ENCODE measurements at regions not wholly inside any gene's neighbourhood (a gene's known extent, or its start where the extent isn't known, plus 50 kb on each side); places are given as distances from the start of the nearest gene placed in this dataset.
"Not testable (repeated sequence)": the region's sequence is repeated elsewhere in the genome, so short reads cannot be mapped to it uniquely, and the experiment has no call there.

DNA sequence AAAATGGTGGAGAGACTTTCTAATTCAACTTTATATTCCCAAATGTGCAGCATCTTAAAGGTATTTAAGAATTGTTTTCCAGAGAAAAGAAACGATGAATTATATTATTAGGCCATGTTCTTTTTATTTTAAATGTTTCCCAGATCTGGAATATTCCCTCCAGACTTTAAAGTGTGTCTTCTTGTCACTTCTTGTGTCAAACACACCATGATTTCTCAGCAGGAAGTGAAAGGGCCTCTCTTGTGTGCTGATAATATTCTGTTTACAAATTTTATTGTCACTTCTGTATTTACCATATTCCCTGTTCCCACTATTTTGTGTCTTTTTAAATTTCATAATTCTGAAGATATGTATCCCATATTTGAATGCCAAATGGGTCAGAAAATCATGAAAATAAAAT, 455.0 kb upstream of the FLRT2 start:
- no peak overlapping the region for H3K27ac ChIP-seq (ENCODE audit: low read depth, low read length)
- no peak overlapping the region for H3K4me3 ChIP-seq (ENCODE audit: low read depth, low read length)
- no peaks in the 10 kb centered on the region for H3K27me3 ChIP-seq (ENCODE audit: insufficient read depth, low read length)
- H3K36me3 ChIP-seq (ENCODE audit: insufficient read depth, low read length): no peaks in the 10 kb centered on the region
- H3K79me2 ChIP-seq (ENCODE audit: control insufficient read depth, insufficient read depth, low read length, unreplicated experiment): no peaks in the 10 kb centered on the region
- no peaks in the 10 kb centered on the region for H3K4me1 ChIP-seq (ENCODE audit: control insufficient read depth, insufficient read depth, low read length, unreplicated experiment)
- H2AFZ ChIP-seq (ENCODE audit: low read length, unreplicated experiment): no peak overlapping the region

DNA sequence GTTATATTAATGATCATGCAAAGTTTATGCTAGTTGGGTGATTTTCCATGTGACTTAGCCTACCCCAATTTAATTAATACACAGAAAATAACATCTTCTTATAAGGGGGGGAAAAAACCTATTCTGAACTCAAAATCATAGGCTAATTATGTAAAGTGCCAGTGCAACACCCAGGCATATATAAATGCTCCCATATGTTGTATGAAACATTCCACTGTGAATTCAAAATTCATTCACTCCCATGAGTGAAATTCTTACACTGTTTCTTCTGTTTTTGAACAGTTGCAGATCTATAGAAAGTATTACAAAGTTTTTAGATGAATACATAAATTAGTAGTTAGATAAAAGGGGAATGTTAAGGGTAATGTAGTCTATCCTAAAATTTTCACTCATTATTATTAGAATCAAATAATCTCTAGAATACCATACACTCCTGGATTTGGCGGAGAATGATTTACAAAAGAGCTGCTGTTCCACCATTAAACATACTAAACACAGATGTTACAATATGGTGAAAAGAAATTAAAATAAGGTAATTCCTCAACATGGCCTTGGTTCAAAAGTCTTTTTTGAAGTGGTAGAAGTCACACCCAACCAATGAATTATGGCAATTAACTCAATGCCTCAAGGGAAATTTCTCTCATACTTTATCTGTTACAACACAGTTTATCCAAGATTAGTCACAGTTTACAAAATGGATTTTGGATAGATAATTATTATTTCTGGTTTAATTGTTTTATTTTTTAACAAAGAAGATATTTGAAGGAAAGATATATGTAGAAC, 454.1 kb upstream of the FLRT2 start:
- Histone ChIP-seq H3K27ac (ENCODE audit: low read depth, low read length) (no peak overlapping the region), H3K27me3 (ENCODE audit: insufficient read depth, low read length) (no peaks in the 10 kb centered on the region), H3K79me2 (ENCODE audit: control insufficient read depth, insufficient read depth, low read length, unreplicated experiment) (no peaks in the 10 kb centered on the region), H3K4me3 (ENCODE audit: low read depth, low read length) (no peak overlapping the region), H3K36me3 (ENCODE audit: insufficient read depth, low read length) (no peaks in the 10 kb centered on the region), H2AFZ (ENCODE audit: low read length, unreplicated experiment) (no peak overlapping the region), H3K4me1 (ENCODE audit: control insufficient read depth, insufficient read depth, low read length, unreplicated experiment) (no peaks in the 10 kb centered on the region)

DNA sequence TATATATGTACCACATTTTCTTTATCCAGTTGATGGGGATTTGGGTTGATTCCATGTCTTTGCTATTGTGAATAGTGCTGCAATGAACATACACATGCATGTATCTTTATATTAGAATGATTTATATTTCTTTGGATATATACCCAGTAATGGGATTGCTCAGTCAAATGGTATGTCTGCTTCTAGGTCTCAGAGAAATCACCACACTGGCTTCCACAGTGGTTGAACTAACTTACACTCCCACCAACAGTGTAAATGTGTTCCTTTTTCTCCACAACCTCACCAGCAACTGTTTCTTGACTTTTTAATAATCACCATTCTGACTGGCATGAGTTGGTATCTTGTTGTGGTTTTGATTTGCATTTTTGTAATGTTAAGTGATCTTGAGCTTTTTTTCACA, 452.2 kb upstream of the FLRT2 start:
- not testable (repeated sequence) for H3K4me1 ChIP-seq (ENCODE audit: control insufficient read depth, insufficient read depth, low read length, unreplicated experiment); H3K4me3 ChIP-seq (ENCODE audit: low read depth, low read length); H2AFZ ChIP-seq (ENCODE audit: low read length, unreplicated experiment)

DNA sequence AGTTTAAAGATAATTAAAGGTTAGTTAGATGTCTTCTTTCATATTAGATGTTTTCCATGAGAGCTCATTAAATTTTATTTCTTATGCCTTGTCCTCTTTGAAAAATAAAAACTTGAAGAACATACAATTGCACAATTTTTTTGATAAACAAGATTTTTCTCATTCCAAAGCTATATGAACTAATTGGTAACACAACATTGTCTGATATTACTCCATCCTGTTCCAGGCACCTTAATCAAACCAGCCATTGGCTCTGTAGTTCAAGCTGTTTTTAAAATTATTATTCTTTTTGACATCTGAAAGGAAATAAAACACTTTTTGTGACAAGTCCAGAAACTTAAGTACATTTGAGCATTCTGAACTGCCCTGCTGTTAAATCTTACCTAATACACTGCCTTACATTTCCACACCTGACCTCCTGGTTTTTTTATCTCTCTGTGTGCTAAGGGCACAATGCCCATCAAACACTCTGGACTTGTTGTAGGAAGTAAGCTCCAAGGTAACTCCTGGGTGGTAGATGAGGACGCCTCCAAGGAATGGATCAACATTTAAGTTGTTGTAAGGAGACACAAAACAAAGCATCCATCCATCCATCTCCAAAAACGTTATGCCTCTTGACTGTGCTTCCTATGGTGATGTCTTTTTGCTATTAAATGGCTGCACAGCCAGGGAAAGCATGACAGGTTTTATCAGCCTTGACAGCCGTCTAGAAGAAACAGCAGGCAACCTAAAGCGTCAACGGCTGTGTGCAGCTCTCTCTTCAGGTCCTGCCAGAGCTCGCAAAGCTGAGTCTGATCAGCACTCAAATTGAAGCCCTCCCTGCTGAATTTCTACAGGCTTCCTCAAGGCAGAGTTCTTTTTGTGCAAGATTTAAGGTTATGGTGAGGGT, 449.9 kb upstream of the FLRT2 start:
- Histone ChIP-seq H2AFZ (ENCODE audit: low read length, unreplicated experiment) (no peak overlapping the region), H3K79me2 (ENCODE audit: control insufficient read depth, insufficient read depth, low read length, unreplicated experiment) (no peaks in the 10 kb centered on the region), H3K27me3 (ENCODE audit: insufficient read depth, low read length) (no peaks in the 10 kb centered on the region), H3K27ac (ENCODE audit: low read depth, low read length) (no peak overlapping the region), H3K4me3 (ENCODE audit: low read depth, low read length) (no peak overlapping the region), H3K4me1 (ENCODE audit: control insufficient read depth, insufficient read depth, low read length, unreplicated experiment) (no peaks in the 10 kb centered on the region), H3K36me3 (ENCODE audit: insufficient read depth, low read length) (no peaks in the 10 kb centered on the region)

More for the DNA sequence above, 452.2 kb upstream of the FLRT2 start:
- H3K27ac ChIP-seq (ENCODE audit: low read depth, low read length); H3K27me3 ChIP-seq (ENCODE audit: insufficient read depth, low read length); H3K36me3 ChIP-seq (ENCODE audit: insufficient read depth, low read length); H3K79me2 ChIP-seq (ENCODE audit: control insufficient read depth, insufficient read depth, low read length, unreplicated experiment): not testable (repeated sequence)

DNA sequence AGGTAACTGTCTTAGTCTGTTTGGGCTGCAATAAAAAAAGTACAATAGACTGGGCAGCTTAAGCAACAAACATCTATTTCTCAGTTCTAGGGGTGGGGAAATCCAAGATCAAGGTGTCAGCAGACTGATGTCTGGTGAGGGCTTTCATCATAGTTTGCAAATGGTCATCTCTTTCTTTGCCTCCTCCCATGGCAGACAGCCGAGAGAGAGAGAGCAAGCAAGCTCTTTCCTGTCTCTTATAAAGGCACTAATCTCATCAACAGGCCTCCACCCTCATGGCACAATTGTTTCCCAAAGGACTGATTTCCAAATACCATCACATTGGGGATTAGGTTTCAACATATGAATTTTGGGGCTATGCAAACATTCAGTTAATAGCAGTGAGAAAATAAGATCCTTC, 445.6 kb upstream of the FLRT2 start:
- Histone ChIP-seq H3K27ac (ENCODE audit: low read depth, low read length) (no peak overlapping the region), H3K27me3 (ENCODE audit: insufficient read depth, low read length) (no peaks in the 10 kb centered on the region), H3K4me3 (ENCODE audit: low read depth, low read length) (no peak overlapping the region), H3K79me2 (ENCODE audit: control insufficient read depth, insufficient read depth, low read length, unreplicated experiment) (no peaks in the 10 kb centered on the region), H3K36me3 (ENCODE audit: insufficient read depth, low read length) (no peaks in the 10 kb centered on the region), H3K4me1 (ENCODE audit: control insufficient read depth, insufficient read depth, low read length, unreplicated experiment) (peaks cover 17% of the 10 kb centered on the region), H2AFZ (ENCODE audit: low read length, unreplicated experiment) (no peak overlapping the region)

DNA sequence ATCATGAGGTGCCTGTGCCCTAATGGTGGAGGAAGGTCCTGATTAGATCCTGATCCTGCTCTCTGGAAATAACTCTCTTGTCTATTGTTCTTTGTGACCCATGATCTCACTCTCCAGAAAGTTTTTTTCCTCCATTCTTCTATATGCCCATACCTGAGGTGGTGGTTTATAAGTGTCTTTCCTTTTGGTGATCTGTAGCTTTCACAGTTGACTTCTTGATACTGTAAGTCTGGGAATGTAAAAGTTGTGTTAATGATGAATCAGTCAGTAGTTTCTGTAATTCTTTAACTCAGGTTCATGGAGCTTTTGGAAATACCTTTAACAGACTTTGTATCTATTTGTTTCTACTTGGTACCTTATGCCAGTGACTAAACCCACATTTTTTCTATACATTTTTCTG, 444.0 kb upstream of the FLRT2 start:
- H3K27ac ChIP-seq (ENCODE audit: low read depth, low read length): no peak overlapping the region
- H3K36me3 ChIP-seq (ENCODE audit: insufficient read depth, low read length): no peaks in the 10 kb centered on the region
- H2AFZ ChIP-seq (ENCODE audit: low read length, unreplicated experiment): no peak overlapping the region
- H3K27me3 ChIP-seq (ENCODE audit: insufficient read depth, low read length): no peaks in the 10 kb centered on the region
- H3K4me1 ChIP-seq (ENCODE audit: control insufficient read depth, insufficient read depth, low read length, unreplicated experiment): peaks cover 17% of the 10 kb centered on the region
- H3K4me3 ChIP-seq (ENCODE audit: low read depth, low read length): no peak overlapping the region
- H3K79me2 ChIP-seq (ENCODE audit: control insufficient read depth, insufficient read depth, low read length, unreplicated experiment): no peaks in the 10 kb centered on the region

DNA sequence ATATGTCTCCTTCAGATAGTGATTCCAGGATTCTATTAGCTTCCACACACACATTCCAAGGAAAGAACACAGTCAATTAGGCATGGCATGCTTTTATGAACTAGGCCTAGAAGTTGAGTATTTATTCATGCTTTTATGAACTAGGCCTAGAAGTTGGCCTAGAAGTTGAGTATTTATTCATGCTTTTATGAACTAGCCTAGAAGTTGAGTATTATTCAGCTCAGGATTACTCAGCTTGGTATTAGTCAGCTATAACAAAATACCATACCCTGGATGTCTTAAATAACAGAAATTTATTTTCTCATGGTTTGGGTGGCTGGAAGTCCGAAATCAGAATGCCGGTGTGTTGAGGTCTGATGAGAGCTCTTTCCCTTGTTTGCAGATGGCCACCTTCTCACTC, 442.7 kb upstream of the FLRT2 start:
- H3K4me1 ChIP-seq (ENCODE audit: control insufficient read depth, insufficient read depth, low read length, unreplicated experiment): peaks cover 17% of the 10 kb centered on the region
- peak overlapping the region; percentile 65 for H3K27ac ChIP-seq (ENCODE audit: low read depth, low read length)
- H3K4me3 ChIP-seq (ENCODE audit: low read depth, low read length): no peak overlapping the region
- no peak overlapping the region for H2AFZ ChIP-seq (ENCODE audit: low read length, unreplicated experiment)
- H3K79me2 ChIP-seq (ENCODE audit: control insufficient read depth, insufficient read depth, low read length, unreplicated experiment): no peaks in the 10 kb centered on the region
- H3K27me3 ChIP-seq (ENCODE audit: insufficient read depth, low read length): no peaks in the 10 kb centered on the region
- no peaks in the 10 kb centered on the region for H3K36me3 ChIP-seq (ENCODE audit: insufficient read depth, low read length)

DNA sequence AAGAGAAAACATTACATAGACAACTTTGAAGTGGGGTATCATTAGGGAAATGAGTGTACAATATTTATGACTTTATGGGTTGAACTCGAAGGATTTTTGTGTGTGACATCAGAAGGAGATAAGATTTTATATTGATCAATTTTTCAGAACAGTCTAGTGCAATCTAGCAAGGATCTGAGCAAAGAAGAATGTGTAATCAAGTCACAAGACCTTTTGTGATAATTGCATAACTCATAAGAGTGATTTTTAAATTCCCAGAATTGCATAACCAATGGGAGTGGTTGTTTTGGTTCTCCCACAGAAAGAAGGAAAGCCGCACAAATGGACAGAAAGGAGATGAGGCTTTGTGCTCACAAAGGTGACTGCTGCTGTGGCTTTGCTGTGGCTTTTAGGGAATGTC, 441.8 kb upstream of the FLRT2 start:
- H3K27ac ChIP-seq (ENCODE audit: low read depth, low read length): peak overlapping the region; percentile 65
- no peaks in the 10 kb centered on the region for H3K36me3 ChIP-seq (ENCODE audit: insufficient read depth, low read length)
- H3K79me2 ChIP-seq (ENCODE audit: control insufficient read depth, insufficient read depth, low read length, unreplicated experiment): no peaks in the 10 kb centered on the region
- no peak overlapping the region for H3K4me3 ChIP-seq (ENCODE audit: low read depth, low read length)
- H2AFZ ChIP-seq (ENCODE audit: low read length, unreplicated experiment): no peak overlapping the region
- peaks cover 17% of the 10 kb centered on the region for H3K4me1 ChIP-seq (ENCODE audit: control insufficient read depth, insufficient read depth, low read length, unreplicated experiment)
- no peaks in the 10 kb centered on the region for H3K27me3 ChIP-seq (ENCODE audit: insufficient read depth, low read length)

DNA sequence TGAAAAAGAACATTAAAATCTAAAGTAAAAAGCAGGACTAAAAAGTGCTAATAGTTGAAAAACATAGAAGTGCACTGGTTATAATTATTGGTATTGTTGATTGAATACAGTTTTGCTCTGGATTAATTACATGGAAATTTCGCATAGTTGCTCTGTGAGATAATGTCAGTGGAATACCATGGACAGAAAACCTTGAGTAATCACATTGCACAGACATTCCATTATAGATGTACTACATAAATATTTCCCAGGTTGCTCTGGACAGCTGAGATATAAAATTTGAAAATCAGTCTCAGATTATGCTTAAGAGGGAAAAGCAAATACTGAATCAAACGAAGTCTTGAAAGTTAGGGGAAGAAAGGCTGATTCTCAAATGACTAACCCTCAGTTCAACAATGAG, 439.3 kb upstream of the FLRT2 start:
- Histone ChIP-seq H3K4me3 (ENCODE audit: low read depth, low read length) (no peak overlapping the region), H3K27ac (ENCODE audit: low read depth, low read length) (no peak overlapping the region), H3K36me3 (ENCODE audit: insufficient read depth, low read length) (no peaks in the 10 kb centered on the region), H3K27me3 (ENCODE audit: insufficient read depth, low read length) (no peaks in the 10 kb centered on the region), H3K4me1 (ENCODE audit: control insufficient read depth, insufficient read depth, low read length, unreplicated experiment) (peaks cover 17% of the 10 kb centered on the region), H2AFZ (ENCODE audit: low read length, unreplicated experiment) (no peak overlapping the region), H3K79me2 (ENCODE audit: control insufficient read depth, insufficient read depth, low read length, unreplicated experiment) (no peaks in the 10 kb centered on the region)

DNA sequence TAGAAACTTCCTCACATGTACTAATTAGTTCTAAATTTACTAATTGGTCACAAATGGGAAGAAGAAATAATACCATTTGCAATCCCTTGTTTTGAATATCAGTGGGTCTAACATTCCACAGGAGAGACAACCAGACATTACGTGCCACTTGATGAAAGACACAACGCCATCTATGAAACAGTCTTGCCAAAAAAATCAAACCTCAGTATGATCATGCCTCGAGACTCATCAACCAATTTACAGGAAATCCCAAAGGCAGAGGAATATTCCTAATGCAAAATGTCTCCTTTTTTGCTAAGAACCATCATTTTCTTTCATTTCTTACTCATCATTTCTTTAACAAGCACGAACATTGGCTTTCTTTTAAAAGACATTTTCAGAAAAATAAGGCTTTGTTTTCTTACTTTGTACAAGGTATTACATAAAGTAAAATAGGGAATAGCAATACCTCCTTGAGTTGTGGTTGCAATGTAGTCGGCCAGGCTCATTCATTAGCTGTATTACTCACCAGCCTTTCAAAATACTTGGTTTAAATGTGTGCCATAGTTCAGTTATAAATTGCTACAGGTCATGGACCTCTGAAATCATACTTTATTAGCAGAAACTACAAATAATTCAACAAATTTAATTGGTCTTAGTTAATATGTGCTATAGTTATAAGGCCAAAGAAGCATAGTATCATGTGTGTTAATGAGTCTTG, 436.2 kb upstream of the FLRT2 start:
- H3K4me3 ChIP-seq (ENCODE audit: low read depth, low read length): peak overlapping the region; percentile 11; the same call in 1 of the 2 replicates
- H3K36me3 ChIP-seq (ENCODE audit: insufficient read depth, low read length): no peaks in the 10 kb centered on the region
- no peaks in the 10 kb centered on the region for H3K79me2 ChIP-seq (ENCODE audit: control insufficient read depth, insufficient read depth, low read length, unreplicated experiment)
- H3K4me1 ChIP-seq (ENCODE audit: control insufficient read depth, insufficient read depth, low read length, unreplicated experiment): no peaks in the 10 kb centered on the region
- H3K27ac ChIP-seq (ENCODE audit: low read depth, low read length): peak overlapping the region; percentile 45
- no peaks in the 10 kb centered on the region for H3K27me3 ChIP-seq (ENCODE audit: insufficient read depth, low read length)
- H2AFZ ChIP-seq (ENCODE audit: low read length, unreplicated experiment): peak overlapping the region; percentile 52

Data from ACC112 (cell line).